H1 (cell line): ENCODE measurements at regions not wholly inside any gene's neighbourhood (a gene's known extent, or its start where the extent isn't known, plus 50 kb on each side); places are given as distances from the start of the nearest gene placed in this dataset.

ENCODE experiments used
- CTCF ChIA-PET: fragments of 300-600 bp; sonication (Branson Sonifier 250); formaldehyde crosslinking; loops from one replicate; lab custom pipeline; 2021; ENCODE audit not compliant: partially characterized antibody; lab: Charles Lee
- POLR2A ChIA-PET: fragments of 300-600 bp; sonication (Branson Sonifier 250); formaldehyde crosslinking; loops from one replicate; lab custom pipeline; 2021; ENCODE audit warnings: inconsistent platforms; ENCODE audit not compliant: partially characterized antibody; lab: Charles Lee
- DNase-seq, 2 experiments: peaks; one replicate each; pipeline versions ENCODE4 v3.0.0 to v3.0.0-alpha.2; 2010 to 2022; ENCODE audit warnings: low spot score in 2 of 2, low read depth in 1 of 2, mixed read lengths in 1 of 2
- FAIRE-seq: peaks from 2 replicates; lab custom pipeline; 2011; peaks lifted over from hg19 to GRCh38; lab: Jason Lieb, UNC
- H2AFZ ChIP-seq: 2 replicates; pipeline ENCODE4 v1.8.1; 2012; ENCODE audit warnings: low read length, inconsistent platforms
- H2AK5ac ChIP-seq: 2 replicates; pipeline ENCODE4 v1.6.1; 2013; ENCODE audit warnings: low read depth, low read length
- H2BK120ac ChIP-seq: replicated peaks from 2 replicates; pipeline ENCODE3; 2013; ENCODE audit warnings: low read depth, low read length, inconsistent platforms
- H2BK12ac ChIP-seq: 2 replicates; pipeline ENCODE4 v1.6.1; 2013; ENCODE audit warnings: low read depth, low read length
- H2BK15ac ChIP-seq: 2 replicates; pipeline ENCODE4 v1.6.1; 2013; ENCODE audit warnings: low read length
- H2BK20ac ChIP-seq: 2 replicates; pipeline ENCODE4 v1.6.1; 2013; ENCODE audit warnings: low read length
- H2BK5ac ChIP-seq: 2 replicates; pipeline ENCODE4 v1.6.1; 2013; ENCODE audit warnings: low read depth, low read length
- H3K14ac ChIP-seq: 2 replicates; pipeline ENCODE4 v1.6.1; 2013; ENCODE audit warnings: inconsistent platforms; ENCODE audit not compliant: insufficient read length
- H3K18ac ChIP-seq: 2 replicates; pipeline ENCODE4 v1.6.1; 2013; ENCODE audit warnings: low read length; ENCODE audit errors: extremely low read depth
- H3K23ac ChIP-seq: 2 replicates; pipeline ENCODE4 v1.6.1; 2013; ENCODE audit warnings: inconsistent platforms; ENCODE audit not compliant: insufficient read length
- H3K23me2 ChIP-seq: 2 replicates; pipeline ENCODE4 v1.6.1; 2013; ENCODE audit warnings: low read depth, low read length
- H3K27ac ChIP-seq: 2 replicates; pipeline ENCODE4 v1.6.1; 2011; ENCODE audit warnings: low read depth, low read length, inconsistent platforms
- H3K27me3 ChIP-seq, 4 experiments: replicated peaks in 1 of 4; 1 replicate in 1 of 4; 2 replicates in 3 of 4; pipeline versions ENCODE4 v1.6.1 to v1.8.1; 2011 to 2013; ENCODE audit warnings: low read length in 3 of 4, mild to moderate bottlenecking in 3 of 4, inconsistent platforms in 2 of 4, mixed read lengths in 2 of 4, moderate library complexity in 1 of 4; ENCODE audit not compliant: control insufficient read depth in 3 of 4, insufficient read depth in 3 of 4; ENCODE audit errors: extremely low read depth in 1 of 4
- H3K36me3 ChIP-seq, 4 experiments: 2 replicates each; pipeline versions ENCODE4 v1.6.1 to v1.8.1; 2011 to 2013; ENCODE audit warnings: mild to moderate bottlenecking in 4 of 4, low read length in 3 of 4, moderate library complexity in 2 of 4, control low read depth in 1 of 4, inconsistent platforms in 1 of 4; ENCODE audit not compliant: insufficient read depth in 4 of 4, control insufficient read depth in 2 of 4
- H3K4ac ChIP-seq: replicated peaks from 2 replicates; pipeline ENCODE3; 2013; ENCODE audit warnings: low read length, low read depth, mixed read lengths, inconsistent platforms; ENCODE audit not compliant: insufficient read length
- H3K4me1 ChIP-seq, 4 experiments: replicated peaks in 1 of 4; 1 replicate in 1 of 4; 2 replicates in 3 of 4; pipeline versions ENCODE4 v1.6.1 to v1.8.1; 2011 to 2013; ENCODE audit warnings: low read length in 3 of 4, inconsistent platforms in 2 of 4, mixed read lengths in 1 of 4; ENCODE audit not compliant: insufficient read depth in 4 of 4, control insufficient read depth in 3 of 4
- H3K4me2 ChIP-seq, 2 experiments: 2 replicates each; pipeline versions ENCODE4 v1.6.1 to v1.8.1; 2011 to 2013; ENCODE audit warnings: low read depth in 2 of 2, low read length in 2 of 2, control low read depth in 1 of 2, inconsistent platforms in 1 of 2, mild to moderate bottlenecking in 1 of 2; ENCODE audit not compliant: insufficient read depth in 1 of 2
- H3K4me3 ChIP-seq, 4 experiments: fragments of 200-600, 300-600 bp in 1 of 4; sonication (generic), shearing (Covaris generic), sonication (Bioruptor Twin) in 1 of 4; 2 replicates each; pipeline versions ENCODE4 v1.5.1 to v1.8.1; 2011 to 2016; ENCODE audit warnings: low read length in 4 of 4, low read depth in 3 of 4, control low read depth in 2 of 4, inconsistent platforms in 2 of 4, mild to moderate bottlenecking in 2 of 4, mixed read lengths in 1 of 4, moderate library complexity in 1 of 4; ENCODE audit not compliant: insufficient read depth in 2 of 4; ENCODE audit errors: extremely low read depth in 1 of 4
- H3K56ac ChIP-seq: replicated peaks from 2 replicates; pipeline ENCODE3; 2013; ENCODE audit warnings: low read depth, mild to moderate bottlenecking, mixed read lengths, low read length, inconsistent platforms; ENCODE audit not compliant: insufficient read length
- H3K79me1 ChIP-seq: 2 replicates; pipeline ENCODE4 v1.6.1; 2013; ENCODE audit warnings: low read depth, low read length, control low read depth
- H3K79me2 ChIP-seq, 2 experiments: 2 replicates each; pipeline versions ENCODE4 v1.6.1 to v1.8.1; 2012 to 2013; ENCODE audit warnings: low read length in 2 of 2, mild to moderate bottlenecking in 2 of 2, inconsistent platforms in 1 of 2; ENCODE audit not compliant: insufficient read depth in 2 of 2, control insufficient read depth in 1 of 2
- H3K9ac ChIP-seq, 4 experiments: replicated peaks in 1 of 4; 1 replicate in 1 of 4; 2 replicates in 3 of 4; pipeline versions ENCODE4 v1.6.1 to v1.8.1; 2011 to 2013; ENCODE audit warnings: low read depth in 3 of 4, low read length in 3 of 4, control low read depth in 2 of 4, mild to moderate bottlenecking in 2 of 4, moderate library complexity in 2 of 4, inconsistent platforms in 1 of 4; ENCODE audit errors: extremely low read depth in 1 of 4
- H3K9me3 ChIP-seq, 2 experiments: 2 replicates each; pipeline versions ENCODE4 v1.6.1 to v1.8.1; 2012 to 2013; ENCODE audit warnings: mild to moderate bottlenecking in 2 of 2, moderate library complexity in 2 of 2, control low read depth in 1 of 2, inconsistent platforms in 1 of 2, low read depth in 1 of 2, low read length in 1 of 2, mixed read lengths in 1 of 2; ENCODE audit not compliant: insufficient read depth in 2 of 2
- H4K20me1 ChIP-seq, 2 experiments: replicated peaks in 1 of 2; 2 replicates each; pipeline versions ENCODE3 to v1.8.1; 2011 to 2013; ENCODE audit warnings: inconsistent platforms in 2 of 2, low read length in 2 of 2, mild to moderate bottlenecking in 1 of 2; ENCODE audit not compliant: insufficient read depth in 2 of 2, control insufficient read depth in 1 of 2
- H4K5ac ChIP-seq: 2 replicates; pipeline ENCODE4 v1.6.1; 2013; ENCODE audit warnings: low read length, low read depth, mixed read lengths, inconsistent platforms; ENCODE audit not compliant: insufficient read length
- H4K8ac ChIP-seq: 2 replicates; pipeline ENCODE4 v1.8.0; 2013; ENCODE audit warnings: mild to moderate bottlenecking, moderate library complexity, low read length, inconsistent platforms; ENCODE audit not compliant: insufficient read depth; ENCODE audit errors: extremely low read depth
- H4K91ac ChIP-seq: replicated peaks from 2 replicates; pipeline ENCODE3; 2013; ENCODE audit warnings: low read length, mixed read lengths, inconsistent platforms; ENCODE audit not compliant: insufficient read length
- CHD2 ChIP-seq: IDR thresholded peaks from 2 replicates; pipeline ENCODE4 v1.6.1; 2012; ENCODE audit warnings: low read length, improper control_type of control experiment
- GABPA ChIP-seq: IDR thresholded peaks from 2 replicates; pipeline ENCODE4 v1.6.1; 2011; ENCODE audit warnings: mild to moderate bottlenecking, low read length, moderate library complexity, borderline replicate concordance; ENCODE audit not compliant: insufficient read depth
- JUN ChIP-seq: IDR thresholded peaks from 2 replicates; pipeline ENCODE4 v1.6.1; 2011; ENCODE audit warnings: low read depth, mild to moderate bottlenecking, improper control_type of control experiment, low read length
- KDM5A ChIP-seq: fragments of 200-600 bp; IDR thresholded peaks from 2 replicates; pipeline ENCODE4 v1.7.1; 2012; ENCODE audit warnings: mild to moderate bottlenecking, low read length, inconsistent platforms, mixed read lengths
- NANOG ChIP-seq: IDR thresholded peaks from 2 replicates; pipeline ENCODE4 v1.6.1; 2011; ENCODE audit warnings: low read length, low read depth, mild to moderate bottlenecking, inconsistent platforms; ENCODE audit not compliant: insufficient read depth, poor library complexity, severe bottlenecking
- TAF7 ChIP-seq: optimal IDR thresholded peaks from 2 replicates; pipeline ENCODE3; 2011; ENCODE audit warnings: low read depth, mild to moderate bottlenecking, inconsistent platforms, low read length, moderate library complexity, borderline replicate concordance
- ZNF274 ChIP-seq: IDR thresholded peaks from 2 replicates; pipeline ENCODE4 v1.7.0; 2012; ENCODE audit warnings: low read length, borderline replicate concordance; ENCODE audit errors: extremely low read depth
- WGBS, 2 experiments: shearing (Covaris generic) in 1 of 2; methylation state at CpG; one replicate each; pipeline versions ENCODE4 v1.1.6 to v1.1.7; 2013 to 2015; ENCODE audit warnings: low lambda C conversion rate in 2 of 2, mixed read lengths in 2 of 2, inconsistent platforms in 1 of 2, low coverage in 1 of 2, missing lambda C conversion rate in 1 of 2; ENCODE audit not compliant: insufficient replicate concordance in 2 of 2, insufficient coverage in 1 of 2, insufficient read length in 1 of 2; ENCODE audit errors: extremely low coverage in 1 of 2, missing lambda C conversion rate in 1 of 2; 5-methylcytosine and 5-hydroxymethylcytosine counted together
- TF ChIP-seq, protein P1 (sequence below): IDR thresholded peaks from 2 replicates; pipeline ENCODE4 v1.6.1; 2011; ENCODE audit warnings: low read depth, mild to moderate bottlenecking, low read length; ENCODE audit not compliant: insufficient read depth

DNA sequence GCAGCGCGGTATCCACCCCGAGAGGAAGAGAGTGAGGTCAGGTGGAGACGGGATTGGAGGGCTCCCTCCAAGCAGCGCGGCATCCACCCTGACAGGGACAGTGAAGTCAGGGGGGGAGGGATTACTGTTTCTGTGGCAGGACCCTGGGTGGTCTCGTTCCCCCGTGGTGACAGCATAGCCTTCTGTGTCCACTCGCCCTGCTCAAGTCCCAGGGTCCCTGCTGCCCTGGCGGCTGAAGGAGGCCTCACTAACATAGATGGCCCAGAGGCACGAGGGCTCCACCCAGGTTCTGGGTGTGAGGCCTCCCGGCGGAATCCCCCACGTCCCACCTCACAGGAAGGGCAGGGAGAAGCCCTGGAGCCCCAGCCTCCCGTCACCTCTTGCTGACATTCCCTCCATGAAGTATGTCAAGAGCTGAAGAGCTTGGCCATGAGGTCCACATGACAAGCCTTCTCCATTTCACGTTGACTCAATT, 636.1 kb downstream of the BRD1 start:
- no peaks in the 10 kb centered on the region; a peak in 1 of 7 replicates for H3K27me3 ChIP-seq
- no peak overlapping the region for H3K9ac ChIP-seq
- H3K4me2 ChIP-seq, result no peak overlapping the region
- no peak overlapping the region for H4K91ac ChIP-seq
- H3K27ac ChIP-seq, result no peak overlapping the region
- no peaks in the 10 kb centered on the region for H3K23me2 ChIP-seq
- H3K79me1 ChIP-seq, result no peaks in the 10 kb centered on the region
- H2BK5ac ChIP-seq, result no peak overlapping the region
- H3K36me3 ChIP-seq, result no peaks in the 10 kb centered on the region
- H3K56ac ChIP-seq, result no peak overlapping the region
- no peak overlapping the region for H3K18ac ChIP-seq
- H2BK12ac ChIP-seq, result no peak overlapping the region
- H3K14ac ChIP-seq, result no peak overlapping the region
- H2BK20ac ChIP-seq, result no peak overlapping the region
- no peaks in the 10 kb centered on the region for H3K9me3 ChIP-seq
- no peaks in the 10 kb centered on the region for H3K4me1 ChIP-seq
- ChIA-PET CTCF (interaction anchor here (2.0 kb wide), 1 partner anchor 114 kb away, joined by 6 read pairs; no protein-coding TSS in a partner anchor), POLR2A (no interaction called here)
- H2AK5ac ChIP-seq, result no peak overlapping the region
- no peaks in the 10 kb centered on the region for H3K79me2 ChIP-seq
- FAIRE-seq (no peak), DNase-seq (no peak)
- WGBS, 2 experiments, result 90% methylated on average over 11 of the region's 16 CpGs; no CpG with 5 or more reads in 1 of the 2 experiments
- no peak overlapping the region for H2AFZ ChIP-seq
- H2BK120ac ChIP-seq, result no peak overlapping the region
- no peaks in the 10 kb centered on the region for H4K20me1 ChIP-seq
- no peak overlapping the region for H3K4me3 ChIP-seq
- TF ChIP-seq TAF7, result no peak
- TF ChIP-seq JUN, result no peak
- no peak for TF ChIP-seq KDM5A
- TF ChIP-seq CHD2, result no peak
- TF ChIP-seq, protein P1, sequence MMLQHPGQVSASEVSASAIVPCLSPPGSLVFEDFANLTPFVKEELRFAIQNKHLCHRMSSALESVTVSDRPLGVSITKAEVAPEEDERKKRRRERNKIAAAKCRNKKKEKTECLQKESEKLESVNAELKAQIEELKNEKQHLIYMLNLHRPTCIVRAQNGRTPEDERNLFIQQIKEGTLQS, result no peak
- no peak for TF ChIP-seq GABPA
- TF ChIP-seq ZNF274, result no peak
- no peak for TF ChIP-seq NANOG
- no peak overlapping the region for H2BK15ac ChIP-seq
- H3K23ac ChIP-seq, result no peak overlapping the region
- no peak overlapping the region for H4K8ac ChIP-seq
- H3K4ac ChIP-seq, result no peak overlapping the region
- H4K5ac ChIP-seq, result no peak overlapping the region
